ENCODE measurements at regions not wholly inside any gene's neighbourhood (a gene's known extent, or its start where the extent isn't known, plus 50 kb on each side); places are given as distances from the start of the nearest gene placed in this dataset.

DNA sequence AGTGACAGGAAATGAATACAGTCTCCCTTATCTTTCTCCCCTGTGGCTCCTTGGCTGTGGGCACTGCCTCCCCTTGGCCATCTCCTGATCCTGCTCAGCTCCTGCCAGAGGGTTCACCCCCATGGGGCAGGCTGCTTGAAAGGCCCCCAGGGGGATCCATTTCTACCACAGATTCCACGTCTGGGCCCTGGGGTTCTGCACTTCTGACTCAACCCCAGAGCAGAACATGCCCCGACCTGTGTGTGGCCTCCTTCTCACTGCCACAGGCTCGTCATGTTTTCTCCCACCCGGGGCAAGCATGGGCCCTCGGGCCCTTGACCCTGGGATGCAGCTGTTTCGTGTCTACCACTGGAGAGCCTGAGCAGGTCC is 122.2 kb downstream of the ACKR3 start:
- DNase-seq (ENCODE audit: low spot score), result no peak

DNA sequence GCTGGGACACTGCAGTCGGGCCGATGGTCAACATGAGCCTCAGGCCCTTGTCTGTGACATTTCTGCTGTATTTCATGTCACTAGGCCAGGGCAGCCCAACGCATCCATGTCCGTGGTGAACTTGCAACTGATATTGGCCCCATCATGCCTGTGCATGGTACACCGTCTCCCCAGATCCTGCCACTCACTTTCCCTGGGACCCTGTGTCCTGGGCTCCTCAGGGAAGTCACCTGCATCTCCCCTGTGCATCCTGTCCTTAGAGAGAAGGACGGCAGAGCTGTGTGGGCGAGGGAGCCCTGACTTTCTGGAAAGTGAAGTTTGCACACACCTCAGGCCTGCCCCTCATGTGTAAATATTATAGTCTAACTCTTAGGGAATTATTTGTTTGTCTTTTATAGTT is 123.3 kb downstream of the ACKR3 start:
- no peak for DNase-seq (ENCODE audit: low spot score)

DNA sequence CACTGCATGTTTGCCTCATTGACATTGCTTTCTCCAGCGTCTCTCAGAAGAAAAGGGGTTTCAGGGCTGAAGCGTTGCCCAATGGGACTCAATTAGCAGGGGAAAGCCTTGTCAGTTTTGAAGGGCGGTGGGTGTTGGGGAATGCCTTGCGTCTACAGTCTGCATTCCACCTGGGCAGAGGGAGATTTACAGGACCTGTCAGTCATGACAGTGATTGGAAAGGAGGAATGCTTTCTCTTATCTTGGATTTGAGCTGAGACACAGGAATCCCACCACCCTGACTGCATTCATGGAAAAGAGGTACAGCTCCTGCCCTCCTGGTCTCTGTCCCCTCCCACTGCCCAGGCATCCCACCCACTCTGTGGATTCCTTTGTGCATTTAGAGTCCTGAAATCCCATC is 123.9 kb downstream of the ACKR3 start:
- DNase-seq (ENCODE audit: low spot score), result no peak

DNA sequence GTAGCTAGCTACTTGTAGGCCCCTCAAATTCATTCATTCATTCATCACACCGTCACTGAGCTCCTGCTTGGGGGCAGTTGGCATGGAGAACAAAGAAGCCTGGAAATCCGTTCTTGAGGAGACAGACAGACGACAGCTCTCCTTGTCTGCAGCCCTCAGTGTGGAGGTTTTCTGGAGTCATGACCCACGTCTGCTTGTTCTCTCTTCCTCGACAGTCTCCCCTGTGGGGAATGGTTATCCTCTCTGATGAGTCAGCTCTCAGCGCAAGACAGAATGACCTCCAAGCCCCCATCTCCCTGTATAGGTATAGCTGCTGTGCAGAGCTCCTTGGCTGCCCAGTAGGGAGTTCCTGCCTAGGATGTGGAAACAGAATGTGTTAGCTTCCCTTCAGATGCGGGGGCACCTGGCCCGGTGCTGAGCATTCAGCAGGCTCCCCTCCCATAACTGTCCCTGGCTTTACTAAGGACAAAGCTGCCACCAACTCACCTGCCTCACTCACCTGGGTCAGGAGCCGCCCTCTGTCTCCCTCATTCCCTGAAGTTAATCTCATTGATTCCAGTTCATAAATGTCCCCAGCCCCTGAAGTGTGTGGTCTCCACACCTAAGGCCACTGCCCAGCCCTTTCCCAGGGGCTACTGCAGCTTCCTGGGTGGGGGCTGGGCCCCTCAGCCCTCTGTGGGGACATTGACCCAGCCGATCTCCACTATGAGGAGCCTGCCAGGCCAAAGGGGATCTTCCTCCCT is 124.7 kb downstream of the ACKR3 start:
- DNase-seq (ENCODE audit: low spot score), result no peak

DNA sequence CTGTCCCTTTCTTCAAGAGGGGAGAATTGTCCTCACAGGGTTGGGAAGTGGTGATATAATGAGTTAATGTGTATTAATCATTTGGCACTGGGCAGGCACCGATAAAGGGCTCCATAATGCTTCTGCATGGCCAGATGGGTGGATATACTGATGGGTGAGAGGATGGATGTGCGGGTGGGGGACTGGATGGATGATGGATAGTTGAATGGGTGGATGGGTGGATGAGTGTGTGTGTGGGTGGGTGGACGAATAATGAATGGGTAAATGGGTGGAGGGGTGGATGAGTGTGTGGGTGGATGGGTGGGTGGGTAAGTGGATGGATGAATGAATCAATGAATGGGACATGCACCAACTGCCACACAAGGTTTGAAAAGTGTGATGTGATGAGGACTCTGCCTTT is 127.2 kb downstream of the ACKR3 start:
- no peak for DNase-seq (ENCODE audit: low spot score)

DNA sequence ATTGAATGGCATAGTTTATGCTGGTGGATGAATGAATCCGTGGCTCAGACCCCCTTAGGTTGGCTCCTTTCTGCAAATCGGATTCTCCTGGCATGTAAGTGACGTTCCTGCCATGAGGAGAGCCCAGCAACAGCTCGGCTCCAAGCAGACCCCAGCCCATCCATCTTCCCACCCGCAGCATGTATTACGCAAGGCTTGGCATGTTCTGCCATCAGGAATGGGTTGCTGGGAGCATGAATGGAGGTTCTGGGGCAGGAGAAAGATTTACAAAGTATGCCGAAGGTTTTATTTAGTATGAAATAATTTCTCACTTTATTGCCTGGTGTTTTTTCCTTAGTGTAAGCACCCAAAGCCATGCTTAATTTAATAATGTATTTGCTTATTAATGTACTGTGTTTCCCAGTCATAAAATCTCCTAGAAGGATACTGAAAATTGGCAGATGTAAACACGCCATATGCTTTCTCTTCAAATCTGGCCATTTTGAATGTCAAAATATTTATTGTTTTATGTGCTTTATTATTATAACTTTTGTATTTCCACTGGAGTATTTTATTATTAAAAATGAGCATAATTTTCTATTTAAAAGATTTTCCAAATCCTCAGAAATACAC is 128.5 kb downstream of the ACKR3 start:
- DNase-seq (ENCODE audit: low spot score), result no peak

DNA sequence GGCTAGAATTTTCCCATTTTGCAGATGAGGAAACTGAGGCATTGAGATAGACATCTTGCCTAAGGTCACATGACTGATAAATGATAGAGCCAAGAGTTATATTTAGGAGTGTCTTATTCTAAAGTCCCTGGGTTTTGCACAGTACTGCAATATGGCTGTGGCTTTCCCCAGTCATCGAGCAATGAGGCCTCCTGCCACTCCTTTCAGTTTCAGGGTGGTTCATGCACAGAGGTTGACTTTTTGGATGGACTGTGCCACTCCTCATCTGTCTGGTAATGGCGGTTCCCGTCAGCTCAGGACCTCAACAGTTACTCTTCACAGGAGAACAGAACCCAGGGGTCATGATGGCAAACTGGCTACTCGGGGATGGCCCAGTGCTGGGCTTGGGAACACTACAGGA is 131.1 kb downstream of the ACKR3 start:
- no peak for DNase-seq (ENCODE audit: low spot score)

DNA sequence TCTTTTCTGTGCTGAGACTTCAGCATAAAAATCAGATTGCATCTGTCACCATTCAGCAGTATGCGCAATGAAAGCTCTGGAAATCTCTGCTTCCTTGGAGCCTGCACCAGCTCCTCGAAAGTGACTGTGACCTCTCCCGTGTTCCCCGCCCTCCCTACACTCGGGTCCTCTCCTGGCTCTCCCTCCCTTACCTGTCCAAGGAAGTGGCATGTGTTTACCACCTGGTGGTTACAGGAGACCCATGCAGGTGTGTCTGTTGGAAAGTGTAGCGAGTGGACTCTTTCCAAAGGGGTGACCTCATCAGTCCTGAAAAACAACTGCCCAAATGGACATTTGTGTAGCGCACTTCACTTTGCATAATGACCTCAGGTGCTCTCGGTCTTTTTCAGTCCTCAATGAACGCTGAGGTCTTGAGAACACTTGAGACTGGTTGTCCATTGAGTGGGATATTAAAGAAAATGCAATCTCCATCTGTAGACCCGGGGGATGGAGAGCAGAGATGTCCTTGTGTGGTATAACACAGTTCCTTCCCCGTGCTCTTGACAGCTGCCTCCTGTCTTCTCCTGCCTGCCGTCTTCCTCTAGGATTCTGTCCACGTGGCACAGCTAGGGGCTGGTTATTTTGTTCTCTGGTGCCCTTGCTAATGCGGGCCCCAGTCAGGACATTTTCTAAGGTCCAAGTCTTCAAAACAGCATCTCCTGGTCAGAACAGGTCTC is 133.2 kb downstream of the ACKR3 start:
- DNase-seq (ENCODE audit: low spot score), result no peak

DNA sequence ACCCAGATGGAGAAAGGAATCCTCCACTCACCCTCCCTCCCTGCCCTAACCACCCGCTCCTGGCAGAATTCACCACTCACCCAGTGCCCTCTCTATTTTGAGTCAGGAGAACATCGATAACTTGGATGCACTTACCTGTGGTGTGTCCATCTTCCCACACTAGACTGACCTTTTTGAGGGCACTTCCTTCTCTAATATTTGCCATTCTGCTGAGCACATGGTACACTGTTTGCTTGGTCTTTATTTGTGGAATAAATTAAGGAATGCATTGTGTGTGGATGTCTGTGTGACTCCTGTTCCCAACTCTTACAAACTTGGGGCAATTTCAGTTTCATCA is 133.7 kb downstream of the ACKR3 start:
- DNase-seq (ENCODE audit: low spot score), result no peak

DNA sequence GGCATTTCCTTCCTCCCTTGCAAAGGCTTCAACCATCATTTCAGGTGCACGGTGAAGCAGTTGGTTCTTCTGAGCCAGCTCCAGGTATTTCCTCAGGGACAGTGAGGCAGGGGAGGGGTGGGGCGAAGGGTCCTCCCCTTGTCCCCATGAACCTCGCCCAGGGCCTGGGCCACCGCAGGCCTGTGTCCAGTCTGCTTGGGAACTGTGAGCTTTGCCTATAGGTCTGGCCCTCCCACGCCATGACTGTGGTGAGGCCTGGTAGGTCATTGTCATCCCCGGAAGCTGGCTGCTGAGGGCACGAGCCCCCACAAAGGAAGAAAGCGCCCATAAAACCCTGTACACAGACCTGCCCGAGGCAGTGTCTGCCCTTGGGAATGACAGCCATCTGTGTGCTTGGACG is 134.3 kb downstream of the ACKR3 start:
- DNase-seq (ENCODE audit: low spot score), result no peak

DNA sequence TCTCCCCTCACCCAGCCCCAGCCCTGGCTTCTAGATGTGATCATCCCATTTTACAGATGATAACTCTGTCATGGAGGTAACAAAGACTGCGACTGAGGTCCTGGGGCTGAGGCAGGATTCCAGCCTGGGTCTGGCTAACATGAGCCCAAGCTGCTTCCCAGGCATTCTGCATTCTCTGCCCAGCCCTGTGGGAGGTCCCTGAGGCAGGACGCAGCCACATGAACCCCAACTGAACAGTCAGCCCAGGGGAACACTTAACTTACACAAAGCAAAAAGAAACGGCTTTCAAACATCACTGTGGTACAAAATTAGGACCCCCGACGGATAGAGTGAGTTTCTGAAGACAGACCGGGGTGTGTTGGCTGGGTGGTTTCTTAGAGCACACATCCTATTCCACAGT is 135.3 kb downstream of the ACKR3 start:
- DNase-seq (ENCODE audit: low spot score), result no peak

DNA sequence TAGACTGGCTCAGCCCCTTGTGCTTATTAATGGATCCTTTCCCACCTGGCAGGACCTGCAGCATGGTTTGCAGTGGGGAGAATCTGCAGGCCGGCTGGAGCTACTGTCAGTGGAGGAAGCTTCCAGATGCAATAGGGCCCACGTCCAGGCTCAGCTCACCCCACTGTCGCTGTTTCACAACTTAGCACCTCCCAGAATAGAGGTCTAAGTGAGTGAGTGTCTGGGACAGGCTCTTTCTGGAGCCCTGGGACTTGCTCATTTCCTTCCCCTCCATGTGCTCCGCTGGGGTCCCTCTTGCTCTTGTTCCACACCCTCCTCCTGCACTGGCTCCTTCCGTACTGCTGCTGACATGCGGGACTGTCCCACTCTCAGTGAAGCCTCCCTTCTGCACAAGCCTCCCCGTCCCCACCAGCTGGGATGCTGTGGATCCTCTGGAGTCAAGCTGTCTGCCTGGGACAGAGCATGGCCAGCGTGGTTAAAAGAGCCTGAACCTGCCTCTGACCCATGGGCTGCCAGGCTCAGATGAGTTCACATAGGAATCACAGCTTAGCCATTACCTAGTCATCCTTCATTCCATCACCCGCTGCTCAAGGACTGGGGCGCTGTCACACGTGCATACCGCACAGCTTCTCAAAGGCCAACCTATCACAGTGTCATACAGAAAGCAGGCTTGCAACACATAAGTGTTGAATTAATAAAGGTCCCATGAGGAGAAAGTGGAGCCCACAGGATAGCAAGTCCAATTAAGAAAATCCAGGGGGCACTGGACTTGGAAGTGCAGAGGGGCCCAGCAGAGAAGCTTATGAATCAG is 135.9 kb downstream of the ACKR3 start:
- DNase-seq (ENCODE audit: low spot score), result no peak

DNA sequence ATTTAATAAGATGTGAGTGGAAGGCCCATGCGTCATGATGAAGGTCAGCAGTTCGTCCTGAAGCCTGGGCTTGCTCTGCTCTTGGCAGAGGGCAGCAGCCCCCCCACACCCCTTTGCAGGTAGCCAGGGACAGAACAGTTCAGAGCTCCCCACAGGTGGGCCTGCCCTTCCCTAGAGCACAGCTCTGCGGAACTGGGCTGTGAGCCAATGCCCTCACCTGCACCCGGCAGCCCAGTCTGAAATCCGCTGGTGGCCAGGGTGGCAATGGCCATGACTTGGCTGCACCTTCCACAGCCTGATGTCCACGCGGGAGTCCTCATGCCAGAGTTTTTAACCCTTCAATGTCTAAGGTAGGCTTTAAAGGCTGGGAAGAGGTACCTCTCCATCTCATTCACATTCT is 136.7 kb downstream of the ACKR3 start:
- no peak for DNase-seq (ENCODE audit: low spot score)

DNA sequence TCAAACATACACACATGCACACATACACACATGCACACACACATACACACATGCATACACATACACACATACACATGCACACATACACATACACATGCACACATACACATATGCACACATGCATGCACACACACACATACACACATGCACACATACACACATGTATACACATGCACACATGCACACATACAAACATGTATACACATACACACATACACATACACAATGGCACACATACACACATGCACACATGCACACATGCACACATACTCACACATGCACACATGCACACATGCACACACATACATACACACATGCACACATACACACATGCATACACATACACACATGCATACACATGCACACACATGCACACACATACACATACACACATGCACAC is 137.2 kb downstream of the ACKR3 start:
- DNase-seq (ENCODE audit: low spot score), result no peak

DNA sequence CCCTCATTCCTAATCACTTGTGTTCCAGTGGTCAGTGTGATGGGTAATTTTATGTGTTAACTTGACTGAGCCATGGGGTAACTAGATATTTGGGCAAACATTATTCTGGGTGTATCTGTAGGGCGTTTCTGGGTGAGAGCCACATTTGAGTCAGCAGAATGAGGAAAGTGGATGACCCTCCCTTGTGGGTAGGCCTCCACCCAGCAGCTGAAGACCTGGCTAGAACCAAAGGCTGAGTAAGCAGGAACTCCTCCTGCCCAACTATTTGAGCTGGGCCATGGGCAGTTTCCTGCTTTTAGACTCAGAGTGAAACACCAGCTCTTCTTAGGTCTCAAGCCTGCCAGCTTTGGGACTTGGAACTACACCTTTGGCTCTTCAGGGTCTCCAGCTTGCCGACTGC is 141.8 kb downstream of the ACKR3 start:
- no peak for DNase-seq (ENCODE audit: low spot score)

DNA sequence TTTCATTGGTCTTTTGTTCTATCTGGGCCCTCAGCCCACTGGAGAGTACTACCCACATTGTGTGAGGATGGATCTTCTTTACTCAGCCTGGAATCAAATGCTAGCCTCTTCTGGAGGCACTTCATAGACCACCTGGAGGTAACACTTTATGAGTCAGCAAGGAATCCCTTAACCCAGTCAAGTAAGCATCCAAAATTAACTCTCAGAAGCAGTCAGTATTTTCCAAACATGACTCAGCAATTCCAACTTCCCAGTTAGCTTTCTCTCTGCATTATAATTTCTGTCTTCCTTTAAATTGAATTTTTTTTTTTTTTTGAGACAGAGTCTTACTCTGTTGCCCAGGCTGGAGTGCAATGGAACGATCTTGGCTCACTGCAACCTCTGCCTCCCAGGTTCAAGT is 142.7 kb downstream of the ACKR3 start:
- no peak for DNase-seq (ENCODE audit: low spot score)

DNA sequence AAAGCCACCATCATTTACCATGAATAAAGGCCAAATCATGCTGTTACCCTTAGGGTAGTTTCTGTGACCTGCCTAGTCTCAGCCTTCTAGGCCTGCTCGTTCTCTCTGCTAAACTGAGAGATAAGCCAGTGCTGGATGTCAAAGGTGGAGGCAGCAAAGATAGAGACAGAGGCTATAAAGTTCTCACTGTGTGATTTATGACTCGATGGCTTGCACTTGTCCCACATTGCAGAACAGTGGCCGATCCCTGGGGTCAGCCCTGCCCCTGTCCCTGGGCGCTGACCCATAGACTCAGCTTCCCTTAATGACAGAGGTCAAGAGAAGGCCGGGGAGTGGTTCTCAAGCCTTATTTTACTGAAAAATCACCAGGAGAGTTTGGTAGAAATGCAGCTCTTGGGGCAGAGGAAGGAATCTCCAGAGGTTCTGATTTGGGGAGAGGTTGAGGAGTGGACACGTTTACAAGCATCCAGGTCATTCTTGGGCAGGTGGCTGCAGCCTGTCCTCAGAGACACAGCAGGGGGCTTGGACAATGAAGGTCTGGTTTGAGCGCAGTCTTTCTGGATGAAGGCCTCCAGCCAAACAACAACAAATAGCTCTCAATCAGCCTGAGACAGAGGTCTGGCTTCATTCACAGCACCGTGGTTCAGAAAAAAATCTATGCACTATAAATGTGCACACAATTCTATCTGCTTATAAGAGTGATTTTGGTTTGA is 143.5 kb downstream of the ACKR3 start:
- no peak for DNase-seq (ENCODE audit: low spot score)

DNA sequence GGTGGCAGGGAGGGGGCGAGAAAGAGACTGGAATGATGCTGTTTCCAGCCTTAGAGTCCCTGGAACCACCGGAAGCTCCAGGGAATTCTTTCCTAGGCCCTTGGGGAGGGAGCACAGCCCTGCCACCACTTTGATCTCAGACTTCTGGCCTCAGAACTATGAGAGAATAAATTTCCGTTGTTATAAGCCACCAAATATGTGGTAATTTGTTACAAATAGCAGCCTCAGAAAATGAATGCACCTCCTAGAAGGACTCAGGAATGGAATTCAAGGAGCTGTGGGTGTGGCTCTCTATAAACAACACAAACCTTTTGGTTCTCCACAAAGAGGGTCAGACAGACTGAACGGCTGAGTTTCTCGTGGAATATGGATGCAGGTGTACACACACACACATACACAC is 144.5 kb downstream of the ACKR3 start:
- no peak for DNase-seq (ENCODE audit: low spot score)

DNA sequence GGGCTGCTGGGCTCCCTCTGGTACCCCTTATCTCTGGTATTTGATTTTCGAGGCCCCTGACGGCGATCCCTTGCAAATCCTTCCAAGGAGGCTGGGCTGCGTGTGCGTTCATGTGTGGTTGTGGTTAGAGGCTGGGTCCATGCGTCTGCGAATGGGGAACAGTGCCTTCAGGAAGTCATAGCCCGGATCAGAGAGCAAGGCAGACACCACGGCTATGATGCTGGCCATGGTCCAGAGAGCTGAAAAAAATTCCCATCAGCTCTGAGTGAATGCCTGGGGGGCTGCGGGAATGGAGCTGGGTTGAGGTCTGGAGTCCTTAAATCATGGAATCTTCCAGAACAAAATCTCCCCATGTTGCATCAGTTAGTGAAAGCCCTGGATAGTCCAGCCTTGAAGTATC is 145.5 kb downstream of the ACKR3 start:
- no peak for DNase-seq (ENCODE audit: low spot score)

DNA sequence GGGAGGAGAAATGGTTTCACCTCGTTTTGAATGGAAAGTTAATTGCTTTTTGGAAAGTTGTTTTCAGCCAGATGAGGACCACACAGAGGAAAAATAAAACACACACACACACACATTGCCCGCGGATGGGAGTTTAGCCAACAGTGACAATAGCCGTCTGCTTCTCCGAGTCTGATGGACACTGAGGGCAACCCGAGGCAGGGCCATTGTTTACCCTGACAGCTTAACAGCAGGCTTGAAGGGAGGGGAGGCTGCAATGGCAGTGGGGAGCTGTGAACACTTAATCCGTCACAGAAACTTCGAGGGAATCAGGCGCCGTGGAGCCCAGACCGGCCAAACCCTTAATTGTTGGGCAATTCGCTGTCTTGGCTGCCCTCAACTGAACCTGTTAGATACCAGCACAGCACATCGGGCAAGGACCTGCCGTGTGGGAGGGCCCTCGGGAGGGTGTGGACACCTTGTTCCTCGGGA is 145.9 kb downstream of the ACKR3 start:
- DNase-seq (ENCODE audit: low spot score), result no peak

DNA sequence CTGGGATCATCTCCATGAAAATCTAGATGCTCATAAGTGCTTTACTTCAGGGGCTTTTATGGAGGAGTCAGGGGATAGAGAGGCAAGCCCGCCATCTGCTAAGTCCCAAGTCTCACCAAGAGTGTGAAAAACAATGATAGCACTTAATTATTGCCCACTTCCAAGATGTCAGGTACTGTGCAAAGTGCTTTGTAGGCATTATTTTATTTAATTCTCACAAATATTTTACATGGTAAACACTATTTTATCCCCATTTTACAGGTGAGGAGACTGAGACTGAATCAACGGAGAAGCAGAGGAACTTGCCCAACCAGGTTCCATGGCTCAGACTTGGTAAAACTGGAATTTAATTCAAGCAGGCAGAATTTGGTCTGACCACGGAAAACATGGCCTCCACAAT is 147.5 kb downstream of the ACKR3 start:
- DNase-seq (ENCODE audit: low spot score), result no peak

DNA sequence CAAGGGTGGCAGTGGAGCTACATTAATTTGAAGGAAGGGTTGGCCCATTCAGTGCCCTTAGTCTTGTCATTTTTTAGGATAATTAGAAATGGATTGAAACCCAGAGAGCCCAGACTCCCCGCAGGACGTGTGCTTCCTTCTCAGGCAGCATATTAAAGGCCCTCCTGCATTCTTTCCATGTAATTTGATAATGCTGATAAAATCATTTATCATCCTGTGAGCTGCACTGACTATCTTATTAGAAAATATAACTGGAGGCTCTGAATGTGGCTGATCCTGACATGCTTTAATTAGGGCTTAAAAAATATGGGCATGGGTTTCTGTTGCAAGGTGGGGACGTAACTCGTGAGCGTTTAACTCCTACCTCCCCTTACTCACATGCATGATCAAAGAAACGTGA is 148.1 kb downstream of the ACKR3 start:
- DNase-seq (ENCODE audit: low spot score), result no peak
